Neural cell (in vitro differentiated cells): ENCODE measurements at regions not wholly inside any gene's neighbourhood (a gene's known extent, or its start where the extent isn't known, plus 50 kb on each side); places are given as distances from the start of the nearest gene placed in this dataset.

Source experiments
- EP300 ChIP-seq: fragments of 450-650 bp; conservative IDR thresholded peaks from 2 replicates; pipeline ENCODE4 v1.6.1; 2014; ENCODE audit warnings: antibody characterized with exemption, mild to moderate bottlenecking, moderate library complexity; ENCODE audit not compliant: poor library complexity, severe bottlenecking
- EZH2 ChIP-seq: fragments of 200-600, 300-800 bp; shearing (Covaris generic), sonication (generic); IDR thresholded peaks from 2 replicates; pipeline ENCODE4 v1.6.1; 2014; ENCODE audit warnings: antibody characterized with exemption, low read length, borderline replicate concordance, mild to moderate bottlenecking; ENCODE audit not compliant: insufficient read depth, poor library complexity, severe bottlenecking
- POLR2AphosphoS5 ChIP-seq: IDR thresholded peaks from 2 replicates; pipeline ENCODE4 v1.6.1; 2012
- RAD21 ChIP-seq: fragments of 450-650 bp; conservative IDR thresholded peaks from 2 replicates; pipeline ENCODE4 v1.6.1; 2014; ENCODE audit warnings: antibody characterized with exemption, mild to moderate bottlenecking, moderate library complexity
- SMC3 ChIP-seq: fragments of 450-650 bp; conservative IDR thresholded peaks from 2 replicates; pipeline ENCODE4 v1.6.1; 2014; ENCODE audit warnings: antibody characterized with exemption, mild to moderate bottlenecking, moderate library complexity; ENCODE audit not compliant: poor library complexity
- TF ChIP-seq, protein P1 (sequence below): fragments of 450-650 bp; IDR thresholded peaks from 2 replicates; pipeline ENCODE4 v1.5.1; 2014; ENCODE audit warnings: antibody characterized with exemption, mild to moderate bottlenecking, moderate library complexity; ENCODE audit not compliant: poor library complexity, severe bottlenecking
- TF ChIP-seq, protein P2 (sequence below): IDR thresholded peaks from 2 replicates; pipeline ENCODE4 v1.6.1; 2012; ENCODE audit warnings: borderline replicate concordance

DNA sequence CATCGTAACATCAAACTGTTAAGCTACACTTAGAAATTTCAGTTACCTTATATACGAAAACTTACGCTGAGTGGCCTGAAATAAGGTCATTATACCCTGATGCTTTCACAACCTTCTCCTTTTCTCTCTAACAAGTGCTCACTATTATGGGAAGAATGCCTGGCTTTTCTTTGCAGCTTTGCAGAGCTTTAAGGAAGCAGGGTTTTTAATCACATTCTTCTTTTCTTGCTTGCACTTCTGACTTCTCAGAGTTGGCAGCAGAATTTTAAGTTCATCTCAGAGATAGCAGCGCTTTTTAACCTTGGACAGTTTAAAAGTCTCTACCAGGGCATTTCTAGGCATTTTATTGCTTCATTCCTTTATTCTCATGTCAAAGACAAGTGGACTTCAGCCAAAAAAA lies 285.1 kb downstream of the SPRY2 start:
- TF ChIP-seq POLR2AphosphoS5 (no peak), EP300 (no peak), SMC3 (no peak), EZH2 (no peak), RAD21 (no peak)
- TF ChIP-seq, protein P1, sequence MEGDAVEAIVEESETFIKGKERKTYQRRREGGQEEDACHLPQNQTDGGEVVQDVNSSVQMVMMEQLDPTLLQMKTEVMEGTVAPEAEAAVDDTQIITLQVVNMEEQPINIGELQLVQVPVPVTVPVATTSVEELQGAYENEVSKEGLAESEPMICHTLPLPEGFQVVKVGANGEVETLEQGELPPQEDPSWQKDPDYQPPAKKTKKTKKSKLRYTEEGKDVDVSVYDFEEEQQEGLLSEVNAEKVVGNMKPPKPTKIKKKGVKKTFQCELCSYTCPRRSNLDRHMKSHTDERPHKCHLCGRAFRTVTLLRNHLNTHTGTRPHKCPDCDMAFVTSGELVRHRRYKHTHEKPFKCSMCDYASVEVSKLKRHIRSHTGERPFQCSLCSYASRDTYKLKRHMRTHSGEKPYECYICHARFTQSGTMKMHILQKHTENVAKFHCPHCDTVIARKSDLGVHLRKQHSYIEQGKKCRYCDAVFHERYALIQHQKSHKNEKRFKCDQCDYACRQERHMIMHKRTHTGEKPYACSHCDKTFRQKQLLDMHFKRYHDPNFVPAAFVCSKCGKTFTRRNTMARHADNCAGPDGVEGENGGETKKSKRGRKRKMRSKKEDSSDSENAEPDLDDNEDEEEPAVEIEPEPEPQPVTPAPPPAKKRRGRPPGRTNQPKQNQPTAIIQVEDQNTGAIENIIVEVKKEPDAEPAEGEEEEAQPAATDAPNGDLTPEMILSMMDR, result no peak
- TF ChIP-seq, protein P2, sequence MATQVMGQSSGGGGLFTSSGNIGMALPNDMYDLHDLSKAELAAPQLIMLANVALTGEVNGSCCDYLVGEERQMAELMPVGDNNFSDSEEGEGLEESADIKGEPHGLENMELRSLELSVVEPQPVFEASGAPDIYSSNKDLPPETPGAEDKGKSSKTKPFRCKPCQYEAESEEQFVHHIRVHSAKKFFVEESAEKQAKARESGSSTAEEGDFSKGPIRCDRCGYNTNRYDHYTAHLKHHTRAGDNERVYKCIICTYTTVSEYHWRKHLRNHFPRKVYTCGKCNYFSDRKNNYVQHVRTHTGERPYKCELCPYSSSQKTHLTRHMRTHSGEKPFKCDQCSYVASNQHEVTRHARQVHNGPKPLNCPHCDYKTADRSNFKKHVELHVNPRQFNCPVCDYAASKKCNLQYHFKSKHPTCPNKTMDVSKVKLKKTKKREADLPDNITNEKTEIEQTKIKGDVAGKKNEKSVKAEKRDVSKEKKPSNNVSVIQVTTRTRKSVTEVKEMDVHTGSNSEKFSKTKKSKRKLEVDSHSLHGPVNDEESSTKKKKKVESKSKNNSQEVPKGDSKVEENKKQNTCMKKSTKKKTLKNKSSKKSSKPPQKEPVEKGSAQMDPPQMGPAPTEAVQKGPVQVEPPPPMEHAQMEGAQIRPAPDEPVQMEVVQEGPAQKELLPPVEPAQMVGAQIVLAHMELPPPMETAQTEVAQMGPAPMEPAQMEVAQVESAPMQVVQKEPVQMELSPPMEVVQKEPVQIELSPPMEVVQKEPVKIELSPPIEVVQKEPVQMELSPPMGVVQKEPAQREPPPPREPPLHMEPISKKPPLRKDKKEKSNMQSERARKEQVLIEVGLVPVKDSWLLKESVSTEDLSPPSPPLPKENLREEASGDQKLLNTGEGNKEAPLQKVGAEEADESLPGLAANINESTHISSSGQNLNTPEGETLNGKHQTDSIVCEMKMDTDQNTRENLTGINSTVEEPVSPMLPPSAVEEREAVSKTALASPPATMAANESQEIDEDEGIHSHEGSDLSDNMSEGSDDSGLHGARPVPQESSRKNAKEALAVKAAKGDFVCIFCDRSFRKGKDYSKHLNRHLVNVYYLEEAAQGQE, result no peak
